HepG2 (cell line): ENCODE measurements at regions not wholly inside any gene's neighbourhood (a gene's known extent, or its start where the extent isn't known, plus 50 kb on each side); places are given as distances from the start of the nearest gene placed in this dataset.

ENCODE experiments used
- ATAC-seq: fragments of 200-7000 bp; cut with Tn5 transposase; 3 replicates; pipeline ENCODE4 v1.9.1; 2020; ENCODE audit warnings: mild to moderate bottlenecking, moderate library complexity
- BruUV-seq: library from RNA; stranded (reverse); fragments of 400-500 nt; replicated peaks from 2 replicates; lab custom pipeline; 2021; lab: Mats Ljungman, UMichigan
- CTCF ChIA-PET: fragments of 300-600 bp; formaldehyde crosslinking; extraction: SDS; loops from one replicate; lab custom pipeline; 2021; ENCODE audit warnings: low total read pairs, inconsistent platforms, low intra/inter-chr PET ratio; lab: Yijun Ruan, JAX
- POLR2A ChIA-PET: fragments of 350-600 bp; sonication (Branson Sonifier 250); formaldehyde crosslinking; loops from one replicate; lab custom pipeline; 2020; ENCODE audit warnings: antibody characterized with exemption, inconsistent platforms; lab: Yijun Ruan, JAX
- DNase-seq: peaks from one replicate; pipeline ENCODE4 v3.0.0-alpha.2; 2015; ENCODE audit warnings: low spot score
- FAIRE-seq: peaks from 3 replicates; lab custom pipeline; 2011; peaks lifted over from hg19 to GRCh38; lab: Jason Lieb, UNC
- H2AFZ ChIP-seq: one replicate; pipeline ENCODE4 v1.6.1; 2011; ENCODE audit warnings: low read length, inconsistent platforms
- H3K27ac ChIP-seq: fragments of 300-600 bp; 3 replicates; pipeline ENCODE4 v1.8.0; 2011; ENCODE audit warnings: mixed run types, mild to moderate bottlenecking, mixed read lengths, low read length, inconsistent platforms; ENCODE audit not compliant: insufficient read depth; ENCODE audit errors: extremely low read length
- H3K27me3 ChIP-seq, 2 experiments: fragments of 200-600 bp in 1 of 2; 2 replicates in 1 of 2; 3 replicates in 1 of 2; pipeline versions ENCODE4 v1.6.0 to v1.8.0; 2011; ENCODE audit warnings: low read length in 2 of 2, mild to moderate bottlenecking in 2 of 2, moderate library complexity in 2 of 2, inconsistent platforms in 1 of 2; ENCODE audit not compliant: insufficient read depth in 2 of 2, control insufficient read depth in 1 of 2
- H3K36me3 ChIP-seq, 2 experiments: fragments of 200-600 bp in 1 of 2; replicated peaks in 1 of 2; 2 replicates in 1 of 2; 3 replicates in 1 of 2; pipeline versions ENCODE4 v1.5.1 to v1.8.0; 2011; ENCODE audit warnings: low read length in 2 of 2, inconsistent platforms in 1 of 2; ENCODE audit not compliant: insufficient read depth in 2 of 2, control insufficient read depth in 1 of 2
- H3K4me1 ChIP-seq: 2 replicates; pipeline ENCODE4 v1.5.1; 2012; ENCODE audit warnings: low read length, inconsistent platforms; ENCODE audit not compliant: insufficient read depth
- H3K4me2 ChIP-seq: 2 replicates; pipeline ENCODE4 v1.6.0; 2011; ENCODE audit warnings: low read depth, low read length, inconsistent platforms
- H3K4me3 ChIP-seq, 3 experiments: fragments of 200-600 bp in 1 of 3; sonication (generic), shearing (Covaris generic) in 1 of 3; replicated peaks in 1 of 3; 2 replicates each; pipeline ENCODE4 v1.5.1; 2011 to 2016; ENCODE audit warnings: low read length in 3 of 3, inconsistent platforms in 2 of 3, low read depth in 2 of 3, mild to moderate bottlenecking in 2 of 3, control low read depth in 1 of 3, mixed read lengths in 1 of 3; ENCODE audit not compliant: insufficient read depth in 1 of 3
- H3K79me2 ChIP-seq: one replicate; pipeline ENCODE4 v1.6.1; 2011; ENCODE audit warnings: low read length, inconsistent platforms; ENCODE audit not compliant: insufficient read depth
- H3K9ac ChIP-seq: 2 replicates; pipeline ENCODE4 v1.6.0; 2011; ENCODE audit warnings: mild to moderate bottlenecking, low read depth, low read length, inconsistent platforms; ENCODE audit not compliant: insufficient read depth
- H3K9me3 ChIP-seq: 2 replicates; pipeline ENCODE4 v1.5.1; 2012; ENCODE audit warnings: mild to moderate bottlenecking, low read length
- H4K20me1 ChIP-seq: 2 replicates; pipeline ENCODE4 v1.6.0; 2011; ENCODE audit warnings: inconsistent platforms, mild to moderate bottlenecking, low read length, moderate library complexity; ENCODE audit not compliant: insufficient read depth
- AHDC1 ChIP-seq: sonication (generic); formaldehyde crosslinking; IDR thresholded peaks from 2 replicates; pipeline ENCODE4 v1.5.1; 2020; ENCODE audit warnings: mild to moderate bottlenecking, missing genetic modification reagents, borderline replicate concordance
- EZH2 ChIP-seq: conservative IDR thresholded peaks from 2 replicates; pipeline ENCODE4 v1.6.1; 2012; ENCODE audit warnings: mild to moderate bottlenecking, low read depth, low read length, moderate library complexity
- FOXK1 ChIP-seq: sonication (generic); formaldehyde crosslinking; IDR thresholded peaks from 2 replicates; pipeline ENCODE4 v1.4.0; 2020; ENCODE audit warnings: low read depth, missing genetic modification reagents, borderline replicate concordance
- GATAD1 ChIP-seq: IDR thresholded peaks from 2 replicates; pipeline ENCODE4 v1.6.1; 2016; ENCODE audit warnings: missing genetic modification reagents, missing compliant biosample characterization
- JDP2 ChIP-seq: sonication (generic); formaldehyde crosslinking; IDR thresholded peaks from 2 replicates; pipeline ENCODE4 v1.8.1; 2022; ENCODE audit warnings: missing genetic modification reagents, borderline replicate concordance
- KLF12 ChIP-seq: sonication (generic); formaldehyde crosslinking; IDR thresholded peaks from 2 replicates; pipeline ENCODE4 v1.4.0; 2020; ENCODE audit warnings: missing genetic modification reagents, borderline replicate concordance
- POLR2A ChIP-seq, 2 experiments: IDR thresholded peaks; 2 replicates each; pipeline ENCODE4 v1.6.1; 2011; ENCODE audit warnings: low read depth in 2 of 2, low read length in 2 of 2, mild to moderate bottlenecking in 1 of 2, moderate library complexity in 1 of 2; ENCODE audit not compliant: insufficient read depth in 1 of 2
- POLR2AphosphoS5 ChIP-seq: IDR thresholded peaks from 2 replicates; pipeline ENCODE4 v1.6.1; 2012; ENCODE audit warnings: low read depth, low read length
- RBAK ChIP-seq: sonication (generic); formaldehyde crosslinking; IDR thresholded peaks from 2 replicates; pipeline ENCODE4 v1.5.1; 2020; ENCODE audit warnings: mild to moderate bottlenecking, missing genetic modification reagents
- SALL2 ChIP-seq: sonication (generic); formaldehyde crosslinking; IDR thresholded peaks from 2 replicates; pipeline ENCODE4 v1.8.1; 2023; ENCODE audit warnings: mild to moderate bottlenecking, missing genetic modification reagents, inconsistent platforms
- ZBTB20 ChIP-seq: sonication (generic); formaldehyde crosslinking; IDR thresholded peaks from 2 replicates; pipeline ENCODE4 v1.8.1; 2023; ENCODE audit warnings: missing genetic modification reagents, low read depth, mild to moderate bottlenecking, borderline replicate concordance
- ZFP62 ChIP-seq: sonication (generic); formaldehyde crosslinking; IDR thresholded peaks from 2 replicates; pipeline ENCODE4 v1.4.0; 2020; ENCODE audit warnings: missing genetic modification reagents
- ZKSCAN1 ChIP-seq: fragments of 150-350 bp; IDR thresholded peaks from 2 replicates; pipeline ENCODE4 v1.6.1; 2014; ENCODE audit warnings: low read length
- ZNF18 ChIP-seq: sonication (generic); formaldehyde crosslinking; IDR thresholded peaks from 2 replicates; pipeline ENCODE4 v1.8.0; 2022; ENCODE audit warnings: mild to moderate bottlenecking, missing genetic modification reagents; ENCODE audit not compliant: insufficient replicate concordance
- ZNF207 ChIP-seq: fragments of 450-650 bp; IDR thresholded peaks from 2 replicates; pipeline ENCODE4 v1.6.1; 2016; ENCODE audit warnings: antibody characterized with exemption, borderline replicate concordance
- ZNF230 ChIP-seq: sonication (generic); formaldehyde crosslinking; IDR thresholded peaks from 2 replicates; pipeline ENCODE4 v1.4.0; 2020; ENCODE audit warnings: mild to moderate bottlenecking, missing genetic modification reagents
- ZNF326 ChIP-seq: sonication (generic); formaldehyde crosslinking; IDR thresholded peaks from 2 replicates; pipeline ENCODE4 v1.4.0; 2020; ENCODE audit warnings: missing genetic modification reagents, borderline replicate concordance
- ZNF510 ChIP-seq: sonication (generic); formaldehyde crosslinking; IDR thresholded peaks from 2 replicates; pipeline ENCODE4 v1.4.0; 2020; ENCODE audit warnings: low read depth, mild to moderate bottlenecking, missing genetic modification reagents
- ZNF773 ChIP-seq: sonication (generic); formaldehyde crosslinking; IDR thresholded peaks from 2 replicates; pipeline ENCODE4 v1.4.0; 2020; ENCODE audit warnings: missing genetic modification reagents, borderline replicate concordance
- ZNF841 ChIP-seq: sonication (generic); formaldehyde crosslinking; IDR thresholded peaks from 2 replicates; pipeline ENCODE4 v1.8.1; 2023; ENCODE audit warnings: missing genetic modification reagents, borderline replicate concordance
- WGBS: methylation state at CpG from one replicate; pipeline ENCODE4 v1.1.6; 2017; ENCODE audit warnings: low lambda C conversion rate; 5-methylcytosine and 5-hydroxymethylcytosine counted together
- in situ Hi-C: cut with HindIII; loops from 2 replicates; pipeline ENCODE4 v1.10.0; 2017; ENCODE audit warnings: low pct_unique_long_range_greater_than_20kb; ENCODE audit not compliant: extremely low pct_ligation_motif_present
- intact Hi-C: fragments of 100-400 bp; cut with micrococcal nuclease; formaldehyde crosslinking; loops from one replicate; pipeline ENCODE4 v1.10.0; 2022; ENCODE audit not compliant: unreplicated experiment

- H3K27me3 ChIP-seq, result peaks cover 4 to 14% of the 10 kb centered on the region in 2 experiments; a peak in 3 of 5 replicates
- ATAC-seq (no peak), FAIRE-seq (no peak), DNase-seq (no peak)
- BruUV-seq, result no TSS peak
- H3K27ac ChIP-seq, result no peak overlapping the region
- no peaks in the 10 kb centered on the region for H3K79me2 ChIP-seq
- no peaks in the 10 kb centered on the region for H3K4me1 ChIP-seq
- TF ChIP-seq ZFP62 (CRISPR knock-in tag) (no peak), ZNF326 (CRISPR knock-in tag) (no peak), ZNF510 (CRISPR knock-in tag) (no peak), AHDC1 (CRISPR knock-in tag) (no peak), ZNF18 (CRISPR knock-in tag) (no peak), ZBTB20 (CRISPR knock-in tag) (no peak), ZNF230 (CRISPR knock-in tag) (no peak), POLR2A (IDR thresholded peaks at IDR 0.05; ENCODE audit: insufficient read depth in 1 of 2, low read depth in 2 of 2, low read length in 2 of 2) (no peak), ZNF207 (no peak), FOXK1 (CRISPR knock-in tag) (no peak), POLR2AphosphoS5 (no peak), SALL2 (CRISPR knock-in tag) (no peak), EZH2 (no peak), KLF12 (CRISPR knock-in tag) (no peak), RBAK (CRISPR knock-in tag) (no peak), GATAD1 (CRISPR knock-in tag) (no peak), ZNF773 (CRISPR knock-in tag) (no peak), ZNF841 (no peak), JDP2 (CRISPR knock-in tag) (no peak), ZKSCAN1 (no peak)
- WGBS, result 9% methylated on average over 2 of the region's 2 CpGs
- no peak overlapping the region for H3K9ac ChIP-seq
- H3K4me3 ChIP-seq, result no peak overlapping the region
- H4K20me1 ChIP-seq, result no peaks in the 10 kb centered on the region
- ChIA-PET CTCF (no interaction called here), POLR2A (no interaction called here)
- no peaks in the 10 kb centered on the region for H3K9me3 ChIP-seq
- H3K4me2 ChIP-seq, result no peak overlapping the region
- intact Hi-C loops, result no loop called here
- H3K36me3 ChIP-seq, result no peaks in the 10 kb centered on the region
- in situ Hi-C loops, result no loop called here
- H2AFZ ChIP-seq, result no peak overlapping the region
Observed at GRCh38 chr15:70483513-70483912, 279.8 kb downstream of the UACA start.
